Stimulated activated CD4-positive, alpha-beta T cell treated with anti-CD3 and anti-CD28 coated beads, Interleukin-4, amount 100 ng/mL, for 1 hour (primary cell): ENCODE measurements at regions not wholly inside any gene's neighbourhood (a gene's known extent, or its start where the extent isn't known, plus 50 kb on each side); places are given as distances from the start of the nearest gene placed in this dataset.

Experiments
- DNase-seq: peaks from one replicate; pipeline ENCODE4 v3.0.0-alpha.2; 2020

- no peak for DNase-seq
These were observed 265.1 kb downstream of the GLI2 start for GRCh38 chr2:121000804-121001203.

- DNase-seq, result no peak
These were observed 266.0 kb downstream of the GLI2 start for GRCh38 chr2:121001641-121002040.

- DNase-seq, result no peak
These were observed 266.9 kb downstream of the GLI2 start for GRCh38 chr2:121002597-121002996.

- DNase-seq, result no peak
These were observed 267.7 kb downstream of the GLI2 start for GRCh38 chr2:121003391-121003790.

GRCh38 chr2:121004359-121004758 lies 268.7 kb downstream of the GLI2 start:
- DNase-seq, result no peak

GRCh38 chr2:121004950-121005349 lies 269.3 kb downstream of the GLI2 start:
- no peak for DNase-seq

- DNase-seq, result no peak
These were observed 269.8 kb downstream of the GLI2 start for GRCh38 chr2:121005453-121005852.

- no peak for DNase-seq
These were observed 271.2 kb downstream of the GLI2 start for GRCh38 chr2:121006743-121007489.

DNA sequence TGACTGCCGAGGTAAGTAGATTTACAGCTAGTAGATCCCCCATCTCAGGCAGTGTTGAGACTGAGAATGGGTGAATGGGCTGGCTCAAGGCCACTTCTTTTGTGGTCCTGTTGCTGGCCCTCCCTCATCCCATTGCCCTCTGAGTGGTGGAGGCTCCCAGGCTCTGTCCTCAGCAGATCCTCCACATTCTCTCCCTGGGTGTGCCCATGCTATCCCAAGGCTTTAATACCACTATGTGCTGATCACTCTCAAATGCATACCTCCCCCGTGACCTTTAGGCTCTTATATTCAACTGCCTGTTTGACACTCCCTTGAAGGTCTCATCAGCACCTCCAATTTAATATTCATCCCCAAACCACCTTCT lies 271.8 kb downstream of the GLI2 start:
- DNase-seq, result no peak

DNA sequence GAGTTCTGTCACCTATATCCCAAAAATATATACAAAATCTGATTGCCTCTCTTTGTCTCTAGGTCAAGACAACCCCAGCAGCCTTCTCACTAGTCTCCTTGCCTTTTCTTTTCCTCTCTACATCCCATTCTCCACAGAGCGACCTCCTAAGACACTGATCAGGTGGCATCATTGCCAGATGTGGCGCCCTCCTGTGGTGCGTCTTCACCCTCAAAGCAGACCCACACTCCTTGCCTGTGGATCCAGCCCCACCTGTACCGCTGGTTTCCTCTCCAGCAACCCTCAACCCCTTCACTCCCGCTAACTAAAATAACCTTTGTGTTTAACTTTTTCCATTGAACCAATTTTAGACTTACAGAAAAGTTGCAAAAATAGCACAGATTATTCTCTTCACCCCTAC lies 273.3 kb downstream of the GLI2 start:
- no peak for DNase-seq

GRCh38 chr2:121010998-121011397 lies 274.0 kb downstream of the TFCP2L1 start:
- no peak for DNase-seq

DNA sequence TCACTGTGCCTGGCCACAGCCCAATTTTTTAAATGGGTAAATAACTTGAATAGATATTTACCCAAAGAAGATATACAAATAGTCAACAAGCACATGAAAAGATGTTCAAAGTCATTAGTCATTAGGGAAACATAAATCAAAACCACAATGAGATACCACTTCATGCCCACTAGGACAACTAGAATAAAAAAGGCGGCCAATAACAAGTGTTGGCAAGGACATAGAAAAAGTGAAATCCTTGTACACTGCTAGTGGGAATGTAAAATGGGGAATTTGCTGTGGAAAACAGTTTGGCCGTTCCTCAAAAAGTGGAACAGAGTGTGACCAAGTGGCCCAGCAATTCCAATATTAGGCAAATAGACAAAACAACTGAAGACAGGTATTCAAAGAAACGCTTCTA lies 270.1 kb downstream of the TFCP2L1 start:
- no peak for DNase-seq

DNA sequence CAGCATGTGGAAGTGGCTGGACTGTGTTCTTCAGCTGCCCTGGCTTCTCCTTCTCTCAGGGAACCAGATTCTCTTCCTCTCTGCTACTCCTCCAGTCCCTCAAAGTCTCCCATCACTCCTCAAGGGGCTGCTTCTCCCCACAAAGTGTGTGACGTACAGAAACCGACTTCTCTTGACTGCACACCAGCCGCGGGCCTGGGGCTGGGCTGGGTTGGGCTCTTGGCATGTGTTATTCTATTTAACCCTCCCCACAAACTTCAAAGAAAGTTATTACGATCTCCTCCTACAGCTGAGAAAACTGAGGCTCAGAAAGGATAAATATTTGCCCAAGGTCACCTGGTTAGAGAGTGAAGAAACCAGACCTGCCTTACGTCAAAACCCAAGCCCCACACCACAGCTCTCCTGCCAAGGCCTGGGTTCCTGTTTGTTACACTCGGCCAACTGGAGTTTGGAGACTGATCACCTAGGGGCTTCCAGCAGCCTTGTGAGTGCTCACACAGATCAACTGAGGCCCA lies 269.0 kb downstream of the TFCP2L1 start:
- no peak for DNase-seq

DNA sequence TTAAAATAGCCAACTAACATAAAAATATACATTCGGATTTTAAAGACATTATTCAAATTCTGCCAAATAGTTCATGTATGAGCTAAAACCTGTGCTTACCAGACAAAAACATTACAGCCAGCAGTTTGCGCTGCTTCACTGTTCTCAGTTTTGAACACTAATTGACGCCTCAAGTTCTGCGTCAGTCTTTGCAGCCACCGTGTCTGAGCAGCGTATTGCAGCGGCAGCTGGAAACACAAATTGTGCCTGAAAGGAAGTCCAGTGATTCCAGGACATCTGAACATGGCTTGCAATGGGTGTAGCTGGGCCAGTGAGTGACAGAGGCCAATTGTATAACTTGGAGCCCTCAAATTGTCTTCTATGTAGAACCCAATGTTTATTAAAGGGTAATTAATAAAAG lies 267.6 kb downstream of the TFCP2L1 start:
- DNase-seq, result no peak

DNA sequence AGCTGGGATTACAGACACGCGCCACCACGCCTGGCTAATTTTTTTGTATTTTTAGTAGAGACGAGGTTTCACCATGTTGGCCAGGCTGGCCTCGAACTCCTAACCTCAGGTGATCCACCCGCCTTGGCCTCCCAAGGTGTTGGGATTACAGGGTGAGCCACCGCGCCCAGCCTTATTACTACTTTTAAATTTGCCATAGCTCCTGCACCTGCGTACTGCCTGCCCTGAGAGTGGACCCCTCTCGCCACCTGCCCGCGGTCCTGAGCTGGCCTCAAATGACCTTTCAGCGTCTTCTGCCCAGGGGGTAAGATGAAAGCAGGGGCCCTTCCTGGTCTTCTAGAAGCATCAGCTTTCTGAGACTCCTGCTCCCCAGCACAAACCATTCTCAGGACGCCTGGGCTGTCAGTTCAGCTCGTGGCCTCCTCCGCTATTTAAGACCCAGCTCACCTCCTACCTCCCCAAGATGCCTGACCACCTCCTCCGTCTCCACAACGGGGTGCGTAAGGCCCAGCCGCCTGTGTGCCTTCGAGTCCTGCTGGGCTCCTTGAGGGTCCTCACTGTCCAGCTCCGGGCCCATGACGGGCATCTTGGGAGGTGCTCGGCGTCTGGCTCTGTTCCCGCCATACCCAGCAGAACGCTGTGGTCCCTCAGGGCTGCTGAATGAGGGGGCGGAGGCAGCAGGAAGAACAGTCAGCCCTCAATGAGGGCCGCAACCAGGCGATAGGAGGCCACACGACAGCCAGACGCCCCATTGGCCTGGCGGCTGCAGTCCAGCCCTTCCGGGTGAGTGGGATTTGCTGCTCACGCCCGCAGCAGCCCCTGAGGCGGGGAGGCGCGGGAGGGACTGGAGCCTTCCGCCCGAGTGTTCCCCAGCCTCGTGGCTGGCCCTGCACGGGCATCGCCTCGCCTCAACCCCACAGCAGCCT lies 266.6 kb downstream of the TFCP2L1 start:
- no peak for DNase-seq

GRCh38 chr2:121019071-121019470 lies 265.9 kb downstream of the TFCP2L1 start:
- no peak for DNase-seq

DNA sequence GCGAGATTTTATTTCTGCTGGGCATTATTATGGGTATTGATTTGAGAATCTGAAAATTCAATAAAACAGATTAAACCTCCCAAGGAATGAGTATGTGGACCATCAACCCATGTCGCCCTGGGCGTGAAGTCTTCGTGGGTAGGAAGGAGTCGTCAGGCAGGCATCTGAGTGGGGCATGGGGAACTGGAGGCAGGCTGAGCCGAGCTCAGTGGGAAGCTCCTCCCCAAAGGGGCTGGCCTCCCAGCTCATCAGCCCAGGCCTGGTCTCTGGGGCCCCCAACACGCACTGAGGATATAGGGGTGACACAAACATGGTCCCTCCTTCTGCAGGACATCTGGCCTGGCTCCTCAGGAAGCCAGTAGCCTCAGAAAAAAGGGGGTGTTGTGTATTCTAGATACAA lies 265.2 kb downstream of the TFCP2L1 start:
- DNase-seq, result no peak

GRCh38 chr2:121021685-121022084 lies 263.3 kb downstream of the TFCP2L1 start:
- no peak for DNase-seq

DNA sequence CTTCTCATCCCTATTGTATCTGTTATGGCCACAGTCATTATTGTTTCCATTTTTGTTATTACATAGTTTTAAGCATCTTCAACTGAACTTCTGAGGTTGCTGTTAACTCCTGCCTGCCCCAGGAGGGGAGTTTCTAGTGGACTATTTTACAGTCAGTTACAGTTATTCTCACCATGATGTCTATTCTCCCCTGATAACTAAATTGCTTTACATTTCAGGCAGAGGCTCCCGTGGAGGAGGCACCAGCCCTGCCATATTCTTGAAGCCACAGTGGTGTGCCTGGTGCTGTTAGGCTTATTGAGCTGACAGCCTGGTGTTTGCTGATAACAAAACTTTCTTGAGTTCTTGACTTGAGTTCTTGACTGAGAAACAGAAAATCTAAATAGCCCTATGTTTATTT lies 256.4 kb downstream of the TFCP2L1 start:
- no peak for DNase-seq

GRCh38 chr2:121030523-121030922 lies 254.5 kb downstream of the TFCP2L1 start:
- DNase-seq, result no peak

DNA sequence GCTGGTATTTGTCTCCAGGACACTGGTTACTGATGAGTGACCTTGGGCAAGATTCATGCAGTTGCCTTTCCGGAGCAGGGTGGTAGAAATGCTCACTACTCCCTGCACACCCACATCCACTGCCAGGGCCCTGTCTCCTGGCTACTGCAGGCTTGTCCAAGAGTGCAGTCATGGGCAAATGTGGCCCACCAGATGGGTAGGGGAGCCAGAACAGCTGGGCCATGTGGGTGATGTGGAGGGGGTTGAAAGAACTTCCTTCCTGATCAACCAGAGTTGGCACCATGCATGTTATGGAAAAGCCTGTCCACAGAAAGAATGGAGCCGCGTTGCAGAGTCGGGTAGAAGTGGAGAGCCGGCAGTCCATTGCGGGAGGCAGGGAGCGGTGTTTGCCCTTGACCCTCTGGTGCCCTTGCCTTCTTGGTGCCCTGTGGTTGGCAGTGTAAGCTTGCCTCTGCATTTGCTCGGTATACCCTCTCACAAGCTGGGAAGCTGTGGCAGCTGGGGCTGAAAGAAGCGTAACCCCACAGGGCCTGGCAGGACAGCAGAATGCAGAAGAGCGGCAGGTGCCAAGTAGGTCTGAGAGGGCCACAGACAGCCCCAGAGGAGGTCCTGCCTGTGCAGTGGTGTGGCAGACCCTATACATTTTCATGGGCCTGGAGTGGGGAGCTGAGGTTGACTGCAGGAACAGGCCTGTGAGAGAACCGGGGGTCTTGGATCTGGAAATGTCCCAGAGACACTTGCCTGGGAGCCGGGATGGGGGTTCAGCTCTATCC lies 253.2 kb downstream of the TFCP2L1 start:
- DNase-seq, result no peak

DNA sequence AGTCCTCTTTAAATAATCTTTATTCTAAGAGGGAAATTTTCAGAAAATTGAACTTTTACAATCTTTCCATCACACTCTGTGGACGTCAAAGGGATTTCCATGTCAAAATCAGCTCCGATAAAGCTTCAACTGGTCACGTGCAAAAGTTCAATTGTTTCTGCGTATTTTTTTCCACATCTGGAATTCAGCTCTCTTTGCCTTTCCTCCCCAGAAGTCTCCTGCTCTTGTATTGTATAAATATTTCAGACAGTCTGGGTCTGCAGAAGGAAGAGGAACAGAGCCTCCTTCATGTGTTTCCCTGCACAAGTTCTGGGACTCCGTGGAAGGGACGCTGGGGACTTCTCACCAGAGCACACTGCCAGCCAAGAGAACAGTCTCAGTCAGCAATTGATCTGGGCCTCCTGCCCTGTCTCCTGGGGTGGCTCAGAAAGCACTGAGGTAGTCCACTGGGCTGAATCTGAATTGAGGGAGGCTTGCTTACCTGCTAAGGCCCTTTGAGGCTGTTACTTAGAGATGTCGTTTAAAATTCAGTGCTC lies 251.5 kb downstream of the TFCP2L1 start:
- DNase-seq, result no peak

DNA sequence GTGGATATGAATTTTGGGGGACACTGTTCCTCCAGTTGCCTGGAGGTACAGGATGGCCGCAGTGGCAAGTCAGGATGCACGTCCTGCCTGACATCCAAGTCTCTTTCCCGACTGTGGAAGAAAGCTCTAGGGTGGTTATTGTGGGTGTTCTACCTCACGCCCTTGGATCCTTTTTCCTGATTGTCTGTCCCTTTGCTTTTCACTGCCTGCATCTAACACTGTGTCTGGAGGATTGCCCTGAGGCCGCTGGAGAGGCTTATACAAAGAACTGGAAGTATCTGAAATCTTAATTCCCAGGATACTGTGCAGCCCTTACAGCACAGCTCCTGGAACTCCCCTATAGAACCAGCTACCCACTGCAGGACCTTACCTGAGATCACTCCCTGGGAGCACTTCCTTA lies 250.5 kb downstream of the TFCP2L1 start:
- DNase-seq, result no peak
